MM.1S (cell line): ENCODE measurements at regions not wholly inside any gene's neighbourhood (a gene's known extent, or its start where the extent isn't known, plus 50 kb on each side); places are given as distances from the start of the nearest gene placed in this dataset.

Source experiments
- EZH2phosphoT487 ChIP-seq: fragments of 300-600 bp; sonication (generic); IDR thresholded peaks from 2 replicates; pipeline ENCODE4 v1.6.1; 2018; ENCODE audit warnings: antibody characterized with exemption, low read length
- TF ChIP-seq, protein P1 (sequence below): fragments of 300-600 bp; sonication (generic); IDR thresholded peaks from 2 replicates; pipeline ENCODE4 v1.5.1; 2016; ENCODE audit warnings: antibody characterized with exemption, low read length, mixed read lengths

DNA sequence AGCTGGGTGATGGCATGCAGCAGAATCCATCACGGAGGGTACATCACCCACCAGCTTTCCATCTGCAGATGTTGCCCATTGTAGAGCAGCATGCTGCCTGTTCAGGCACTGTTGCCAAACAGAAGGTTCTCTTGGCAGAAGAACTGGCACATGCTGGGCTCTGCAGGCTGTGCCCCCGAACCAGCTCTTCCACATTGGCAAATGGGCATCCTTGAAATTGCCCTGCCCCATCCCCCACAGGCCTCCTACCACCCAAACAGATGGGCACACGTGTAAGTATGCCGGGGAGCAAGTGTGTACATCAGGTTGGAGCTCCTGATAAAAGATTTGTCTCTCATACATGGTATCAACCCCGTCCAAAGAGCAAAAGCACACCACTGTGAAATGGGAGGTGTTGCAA, 220.3 kb upstream of the TAS2R1 start:
- TF ChIP-seq, protein P1, sequence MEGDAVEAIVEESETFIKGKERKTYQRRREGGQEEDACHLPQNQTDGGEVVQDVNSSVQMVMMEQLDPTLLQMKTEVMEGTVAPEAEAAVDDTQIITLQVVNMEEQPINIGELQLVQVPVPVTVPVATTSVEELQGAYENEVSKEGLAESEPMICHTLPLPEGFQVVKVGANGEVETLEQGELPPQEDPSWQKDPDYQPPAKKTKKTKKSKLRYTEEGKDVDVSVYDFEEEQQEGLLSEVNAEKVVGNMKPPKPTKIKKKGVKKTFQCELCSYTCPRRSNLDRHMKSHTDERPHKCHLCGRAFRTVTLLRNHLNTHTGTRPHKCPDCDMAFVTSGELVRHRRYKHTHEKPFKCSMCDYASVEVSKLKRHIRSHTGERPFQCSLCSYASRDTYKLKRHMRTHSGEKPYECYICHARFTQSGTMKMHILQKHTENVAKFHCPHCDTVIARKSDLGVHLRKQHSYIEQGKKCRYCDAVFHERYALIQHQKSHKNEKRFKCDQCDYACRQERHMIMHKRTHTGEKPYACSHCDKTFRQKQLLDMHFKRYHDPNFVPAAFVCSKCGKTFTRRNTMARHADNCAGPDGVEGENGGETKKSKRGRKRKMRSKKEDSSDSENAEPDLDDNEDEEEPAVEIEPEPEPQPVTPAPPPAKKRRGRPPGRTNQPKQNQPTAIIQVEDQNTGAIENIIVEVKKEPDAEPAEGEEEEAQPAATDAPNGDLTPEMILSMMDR = no peak
- TF ChIP-seq EZH2phosphoT487 = no peak
